GM12878 (cell line): ENCODE measurements at regions not wholly inside any gene's neighbourhood (a gene's known extent, or its start where the extent isn't known, plus 50 kb on each side); places are given as distances from the start of the nearest gene placed in this dataset.

Experiments used
- E2F8 ChIP-seq: fragments of 450-650 bp; IDR thresholded peaks from 2 replicates; pipeline ENCODE4 v1.6.1; 2018; ENCODE audit warnings: mild to moderate bottlenecking, low read depth, moderate library complexity; ENCODE audit not compliant: partially characterized antibody
- ESRRA ChIP-seq: IDR thresholded peaks from 2 replicates; pipeline ENCODE4 v1.6.1; 2012; ENCODE audit warnings: mild to moderate bottlenecking, low read length, improper control_type of control experiment
- GABPA ChIP-seq: IDR thresholded peaks from 2 replicates; pipeline ENCODE4 v1.6.1; 2014; ENCODE audit warnings: antibody characterized with exemption, low read depth, mild to moderate bottlenecking, inconsistent platforms
- IRF4 ChIP-seq: IDR thresholded peaks from 2 replicates; pipeline ENCODE4 v1.6.1; 2011; ENCODE audit warnings: low read depth, low read length
- KDM1A ChIP-seq: fragments of 200-600 bp; sonication (generic); IDR thresholded peaks from 2 replicates; pipeline ENCODE4 v1.6.1; 2016; ENCODE audit warnings: borderline replicate concordance
- NFIC ChIP-seq: IDR thresholded peaks from 2 replicates; pipeline ENCODE4 v1.6.1; 2012; ENCODE audit warnings: low read depth, mild to moderate bottlenecking, inconsistent platforms, low read length, moderate library complexity
- NR2C1 ChIP-seq: fragments of 450-650 bp; IDR thresholded peaks from 2 replicates; pipeline ENCODE4 v1.6.1; 2017; ENCODE audit warnings: antibody characterized with exemption, mild to moderate bottlenecking, moderate library complexity
- NR2F1 ChIP-seq: fragments of 450-650 bp; conservative IDR thresholded peaks from 2 replicates; pipeline ENCODE4 v1.6.1; 2017; ENCODE audit warnings: mild to moderate bottlenecking
- PAX5 ChIP-seq: IDR thresholded peaks from 2 replicates; pipeline ENCODE4 v1.6.1; 2011; ENCODE audit warnings: low read depth, low read length, borderline replicate concordance
- RELB ChIP-seq: fragments of 450-650 bp; IDR thresholded peaks from 2 replicates; pipeline ENCODE4 v1.6.1; 2017; ENCODE audit warnings: low read depth, mild to moderate bottlenecking, moderate library complexity
- TCF3 ChIP-seq: IDR thresholded peaks from 2 replicates; pipeline ENCODE4 v1.6.1; 2012; ENCODE audit warnings: low read depth, mild to moderate bottlenecking, low read length, borderline replicate concordance; ENCODE audit not compliant: insufficient read depth
- TCF7 ChIP-seq: IDR thresholded peaks from 2 replicates; pipeline ENCODE4 v1.6.1; 2014; ENCODE audit warnings: antibody characterized with exemption, borderline replicate concordance
- YY1 ChIP-seq: IDR thresholded peaks from 2 replicates; pipeline ENCODE4 v1.6.1; 2011; ENCODE audit warnings: low read depth, mild to moderate bottlenecking, low read length

GRCh38 chr7:69172357-69173077 lies 425.8 kb upstream of the AUTS2 start (continued):
- TF ChIP-seq TCF7: no peak
- TF ChIP-seq YY1: no peak
- no peak for TF ChIP-seq NR2F1
- TF ChIP-seq ESRRA: no peak
- TF ChIP-seq RELB: no peak
- TF ChIP-seq NR2C1: no peak
- no peak for TF ChIP-seq KDM1A
- TF ChIP-seq IRF4: no peak
- TF ChIP-seq PAX5: no peak
- TF ChIP-seq E2F8: no peak
- TF ChIP-seq GABPA: no peak
- TF ChIP-seq NFIC: no peak
- no peak for TF ChIP-seq TCF3
